Endothelial cell (in vitro differentiated cells): ENCODE measurements at regions not wholly inside any gene's neighbourhood (a gene's known extent, or its start where the extent isn't known, plus 50 kb on each side); places are given as distances from the start of the nearest gene placed in this dataset.

Experiments
- DNase-seq: peaks from one replicate; pipeline ENCODE4 v3.0.0; 2021; ENCODE audit warnings: low spot score
- H3K27ac Mint-ChIP-seq: one replicate; pipeline ENCODE4 v1.8.0; 2021; ENCODE audit warnings: mixed read lengths, inconsistent platforms; ENCODE audit not compliant: unreplicated experiment
- H3K27me3 Mint-ChIP-seq: one replicate; pipeline ENCODE4 v1.8.0; 2021; ENCODE audit warnings: mild to moderate bottlenecking, moderate library complexity, mixed read lengths, inconsistent platforms; ENCODE audit not compliant: unreplicated experiment
- H3K36me3 Mint-ChIP-seq: one replicate; pipeline ENCODE4 v1.8.0; 2021; ENCODE audit warnings: mild to moderate bottlenecking, low read depth, mixed read lengths, inconsistent platforms; ENCODE audit not compliant: unreplicated experiment
- H3K4me1 Mint-ChIP-seq: one replicate; pipeline ENCODE4 v1.8.0; 2021; ENCODE audit warnings: mild to moderate bottlenecking, mixed read lengths, inconsistent platforms; ENCODE audit not compliant: unreplicated experiment
- H3K4me3 Mint-ChIP-seq: one replicate; pipeline ENCODE4 v1.8.0; 2021; ENCODE audit warnings: mild to moderate bottlenecking, mixed read lengths, inconsistent platforms; ENCODE audit not compliant: unreplicated experiment
- H3K9me3 Mint-ChIP-seq: one replicate; pipeline ENCODE4 v1.8.0; 2021; ENCODE audit warnings: mixed read lengths, inconsistent platforms; ENCODE audit not compliant: unreplicated experiment
- TF ChIP-seq, protein P1 (sequence below): fragments of 200-600 bp; sonication (generic); IDR thresholded peaks from one replicate; pipeline ENCODE4 v1.5.0; 2021; ENCODE audit warnings: antibody characterized with exemption; ENCODE audit not compliant: unreplicated experiment

DNA sequence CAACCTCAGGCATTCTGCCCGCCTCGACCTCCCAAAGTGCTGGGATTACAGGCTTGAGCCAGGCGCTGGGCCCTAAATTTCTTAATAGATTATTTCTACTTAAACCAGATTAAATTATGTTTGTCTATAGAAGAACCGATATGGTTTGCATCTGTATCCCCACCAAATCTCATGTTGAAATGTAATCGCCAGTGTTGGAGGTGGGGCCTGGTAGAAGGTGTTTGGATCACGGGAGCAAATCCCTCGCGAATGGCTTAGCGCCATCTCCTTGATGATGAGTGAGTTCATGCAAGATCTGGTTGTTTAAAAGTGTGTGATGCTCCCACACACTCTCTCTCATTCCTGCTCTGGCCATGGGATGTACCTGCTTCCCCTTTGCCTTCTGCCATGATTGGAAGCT is 109.3 kb upstream of the NANOS1 start:
- TF ChIP-seq, protein P1, sequence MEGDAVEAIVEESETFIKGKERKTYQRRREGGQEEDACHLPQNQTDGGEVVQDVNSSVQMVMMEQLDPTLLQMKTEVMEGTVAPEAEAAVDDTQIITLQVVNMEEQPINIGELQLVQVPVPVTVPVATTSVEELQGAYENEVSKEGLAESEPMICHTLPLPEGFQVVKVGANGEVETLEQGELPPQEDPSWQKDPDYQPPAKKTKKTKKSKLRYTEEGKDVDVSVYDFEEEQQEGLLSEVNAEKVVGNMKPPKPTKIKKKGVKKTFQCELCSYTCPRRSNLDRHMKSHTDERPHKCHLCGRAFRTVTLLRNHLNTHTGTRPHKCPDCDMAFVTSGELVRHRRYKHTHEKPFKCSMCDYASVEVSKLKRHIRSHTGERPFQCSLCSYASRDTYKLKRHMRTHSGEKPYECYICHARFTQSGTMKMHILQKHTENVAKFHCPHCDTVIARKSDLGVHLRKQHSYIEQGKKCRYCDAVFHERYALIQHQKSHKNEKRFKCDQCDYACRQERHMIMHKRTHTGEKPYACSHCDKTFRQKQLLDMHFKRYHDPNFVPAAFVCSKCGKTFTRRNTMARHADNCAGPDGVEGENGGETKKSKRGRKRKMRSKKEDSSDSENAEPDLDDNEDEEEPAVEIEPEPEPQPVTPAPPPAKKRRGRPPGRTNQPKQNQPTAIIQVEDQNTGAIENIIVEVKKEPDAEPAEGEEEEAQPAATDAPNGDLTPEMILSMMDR: no peak
- Mint-ChIP-seq H3K27ac (no peak overlapping the region), H3K27me3 (peaks cover 2% of the 10 kb centered on the region), H3K4me3 (no peak overlapping the region), H3K36me3 (no peaks in the 10 kb centered on the region), H3K9me3 (no peaks in the 10 kb centered on the region), H3K4me1 (no peaks in the 10 kb centered on the region)
- no peak for DNase-seq

GRCh38 chr10:118922226-118922625 is 107.3 kb upstream of the NANOS1 start:
- H3K4me1 Mint-ChIP-seq: peaks cover under 1% of the 10 kb centered on the region
- TF ChIP-seq, protein P1: no peak
- H3K4me3 Mint-ChIP-seq: no peak overlapping the region
- H3K27me3 Mint-ChIP-seq: peaks cover 4% of the 10 kb centered on the region
- H3K9me3 Mint-ChIP-seq: no peaks in the 10 kb centered on the region
- no peak overlapping the region for H3K27ac Mint-ChIP-seq
- no peaks in the 10 kb centered on the region for H3K36me3 Mint-ChIP-seq
- no peak for DNase-seq

- TF ChIP-seq, protein P1: no peak
- no peak for DNase-seq
- H3K4me1 Mint-ChIP-seq: peaks cover 6% of the 10 kb centered on the region
- peaks cover 4% of the 10 kb centered on the region for H3K27me3 Mint-ChIP-seq
- no peak overlapping the region for H3K27ac Mint-ChIP-seq
- H3K4me3 Mint-ChIP-seq: no peak overlapping the region
- no peaks in the 10 kb centered on the region for H3K36me3 Mint-ChIP-seq
- H3K9me3 Mint-ChIP-seq: no peaks in the 10 kb centered on the region
Measured at GRCh38 chr10:118922972-118923371, 106.5 kb upstream of the NANOS1 start.

DNA sequence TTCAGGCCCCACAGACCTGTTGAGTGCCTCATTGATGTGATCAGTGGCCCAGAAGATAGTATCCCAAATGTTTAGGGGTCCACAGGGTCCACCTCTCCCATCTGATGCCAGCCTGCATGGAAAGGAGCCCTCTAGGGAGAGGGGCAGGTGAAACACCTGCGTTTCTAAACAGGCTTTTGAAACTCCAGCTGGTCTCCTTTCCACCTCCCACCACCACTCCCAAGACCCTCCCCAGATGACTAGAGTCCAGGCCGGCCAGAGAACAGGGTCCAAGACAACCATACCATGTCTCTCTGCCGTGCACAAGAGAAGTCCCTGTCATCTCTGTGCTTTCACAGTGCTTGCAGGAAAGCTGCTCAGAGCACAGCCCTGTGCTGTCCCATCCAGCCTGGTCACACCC is 105.0 kb upstream of the NANOS1 start:
- Mint-ChIP-seq H3K27me3 (peaks cover 4% of the 10 kb centered on the region), H3K9me3 (no peaks in the 10 kb centered on the region), H3K4me1 (peaks cover 6% of the 10 kb centered on the region), H3K36me3 (no peaks in the 10 kb centered on the region), H3K27ac (no peak overlapping the region), H3K4me3 (no peak overlapping the region)
- TF ChIP-seq, protein P1: no peak
- DNase-seq: no peak

DNA sequence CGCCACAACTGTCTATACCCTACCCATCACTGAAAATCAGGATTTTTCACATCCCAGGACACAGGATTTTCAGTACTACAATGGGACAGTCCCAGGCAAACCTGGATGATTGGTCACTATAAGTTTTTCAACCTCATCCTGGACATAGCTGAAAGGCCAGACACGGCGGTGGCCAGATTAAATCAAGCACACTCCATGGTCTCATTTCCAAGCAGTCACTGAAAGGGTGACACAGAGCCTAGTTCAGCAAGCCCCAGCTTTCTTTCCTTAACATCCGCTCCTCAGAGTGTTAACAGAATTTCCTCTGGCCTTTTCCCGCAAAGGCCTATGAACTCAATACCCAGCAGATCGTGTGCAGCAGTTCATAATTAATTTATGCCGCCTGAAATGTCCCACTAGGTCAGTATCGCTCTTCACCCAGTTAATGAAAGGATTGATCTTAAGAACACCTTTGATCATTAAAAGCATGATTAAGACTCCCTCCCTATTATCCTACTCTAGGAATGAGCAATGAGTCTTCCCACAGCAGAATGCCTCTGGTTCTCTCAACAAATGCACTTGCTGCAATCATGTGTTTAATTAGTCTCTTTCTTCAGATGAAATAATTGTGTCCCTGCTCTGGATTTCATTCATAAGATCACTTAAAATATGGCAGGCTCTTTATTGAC is 104.0 kb upstream of the NANOS1 start:
- Mint-ChIP-seq H3K27me3 (peaks cover 3% of the 10 kb centered on the region), H3K27ac (peak overlapping the region; percentile 22), H3K4me1 (peaks cover 6% of the 10 kb centered on the region), H3K36me3 (peaks cover 4% of the 10 kb centered on the region), H3K9me3 (peaks cover 2% of the 10 kb centered on the region), H3K4me3 (no peak overlapping the region)
- TF ChIP-seq, protein P1: no peak
- no peak for DNase-seq
